ENCODE measurements at regions not wholly inside any gene's neighbourhood (a gene's known extent, or its start where the extent isn't known, plus 50 kb on each side); places are given as distances from the start of the nearest gene placed in this dataset.
"Not testable (repeated sequence)": the region's sequence is repeated elsewhere in the genome, so short reads cannot be mapped to it uniquely, and the experiment has no call there.

- intact Hi-C loops (cut with micrococcal nuclease; ENCODE audit: unreplicated experiment), result no loop called here
- Histone ChIP-seq H3K27me3 (replicated peaks; ENCODE audit: insufficient read depth, low read depth, low read length, poor library complexity) (no peaks in the 10 kb centered on the region), H3K27ac (ENCODE audit: low read depth, low read length, poor library complexity, severe bottlenecking) (no peak overlapping the region), H3K4me1 (ENCODE audit: insufficient read depth, low read length, poor library complexity, severe bottlenecking) (no peaks in the 10 kb centered on the region), H3K9me3 (ENCODE audit: low read depth, low read length, poor library complexity, severe bottlenecking) (no peaks in the 10 kb centered on the region), H3K36me3 (ENCODE audit: insufficient read depth, low read length, poor library complexity, severe bottlenecking) (no peaks in the 10 kb centered on the region), H3K4me3 (ENCODE audit: low read depth, low read length, poor library complexity, severe bottlenecking) (no peak overlapping the region)
- TF ChIP-seq, protein P1, sequence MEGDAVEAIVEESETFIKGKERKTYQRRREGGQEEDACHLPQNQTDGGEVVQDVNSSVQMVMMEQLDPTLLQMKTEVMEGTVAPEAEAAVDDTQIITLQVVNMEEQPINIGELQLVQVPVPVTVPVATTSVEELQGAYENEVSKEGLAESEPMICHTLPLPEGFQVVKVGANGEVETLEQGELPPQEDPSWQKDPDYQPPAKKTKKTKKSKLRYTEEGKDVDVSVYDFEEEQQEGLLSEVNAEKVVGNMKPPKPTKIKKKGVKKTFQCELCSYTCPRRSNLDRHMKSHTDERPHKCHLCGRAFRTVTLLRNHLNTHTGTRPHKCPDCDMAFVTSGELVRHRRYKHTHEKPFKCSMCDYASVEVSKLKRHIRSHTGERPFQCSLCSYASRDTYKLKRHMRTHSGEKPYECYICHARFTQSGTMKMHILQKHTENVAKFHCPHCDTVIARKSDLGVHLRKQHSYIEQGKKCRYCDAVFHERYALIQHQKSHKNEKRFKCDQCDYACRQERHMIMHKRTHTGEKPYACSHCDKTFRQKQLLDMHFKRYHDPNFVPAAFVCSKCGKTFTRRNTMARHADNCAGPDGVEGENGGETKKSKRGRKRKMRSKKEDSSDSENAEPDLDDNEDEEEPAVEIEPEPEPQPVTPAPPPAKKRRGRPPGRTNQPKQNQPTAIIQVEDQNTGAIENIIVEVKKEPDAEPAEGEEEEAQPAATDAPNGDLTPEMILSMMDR (conservative IDR thresholded peaks at IDR 0.05; ENCODE audit: low read depth, low read length), result no peak
- no peak for TF ChIP-seq EZH2 (IDR thresholded peaks at IDR 0.05; ENCODE audit: borderline replicate concordance, low read depth, low read length, poor library complexity, severe bottlenecking)
- no peak for DNase-seq (ENCODE audit: low spot score)
- POLR2A ChIA-PET (ENCODE audit: low non-redundant PET), result no interaction called here
- BruUV-seq (replicated peaks), result no TSS peak
- CTCF ChIA-PET, result no interaction called here
Observed at GRCh38 chr4:97073194-97073593, 1070.1 kb downstream of the STPG2 start.

DNA sequence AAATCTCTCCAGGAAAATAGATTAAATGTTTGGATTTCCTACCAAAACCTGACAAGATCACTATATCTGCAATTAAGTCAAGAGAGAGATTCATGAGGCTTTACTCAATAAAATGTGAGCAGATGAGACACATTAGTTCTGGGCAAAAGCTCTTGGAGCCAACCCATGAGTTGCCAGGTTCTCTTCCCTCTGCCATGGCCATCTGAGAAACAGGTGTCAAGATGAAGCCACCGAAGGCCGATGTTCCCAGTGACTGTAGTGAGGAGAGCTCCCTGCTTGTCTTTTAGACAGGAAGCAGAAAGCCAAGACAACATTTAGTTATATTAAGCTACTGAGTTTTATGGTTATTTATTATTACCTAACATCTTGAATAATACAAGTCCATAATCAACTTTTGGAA lies 1068.7 kb downstream of the STPG2 start:
- CTCF ChIA-PET, result no interaction called here
- intact Hi-C loops (cut with micrococcal nuclease; ENCODE audit: unreplicated experiment), result no loop called here

GRCh38 chr4:97081951-97082350 lies 1061.3 kb downstream of the STPG2 start:
- DNase-seq (ENCODE audit: low spot score), result no peak
- Histone ChIP-seq H3K36me3 (ENCODE audit: insufficient read depth, low read length, poor library complexity, severe bottlenecking) (no peaks in the 10 kb centered on the region), H3K4me3 (ENCODE audit: low read depth, low read length, poor library complexity, severe bottlenecking) (no peak overlapping the region), H3K4me1 (ENCODE audit: insufficient read depth, low read length, poor library complexity, severe bottlenecking) (no peaks in the 10 kb centered on the region), H3K9me3 (ENCODE audit: low read depth, low read length, poor library complexity, severe bottlenecking) (no peaks in the 10 kb centered on the region), H3K27me3 (replicated peaks; ENCODE audit: insufficient read depth, low read depth, low read length, poor library complexity) (no peaks in the 10 kb centered on the region), H3K27ac (ENCODE audit: low read depth, low read length, poor library complexity, severe bottlenecking) (no peak overlapping the region)
- POLR2A ChIA-PET (ENCODE audit: low non-redundant PET), result no interaction called here
- intact Hi-C loops (cut with micrococcal nuclease; ENCODE audit: unreplicated experiment), result no loop called here
- TF ChIP-seq EZH2 (IDR thresholded peaks at IDR 0.05; ENCODE audit: borderline replicate concordance, low read depth, low read length, poor library complexity, severe bottlenecking), result no peak
- TF ChIP-seq, protein P1 (conservative IDR thresholded peaks at IDR 0.05; ENCODE audit: low read depth, low read length), result no peak
- BruUV-seq (replicated peaks), result no TSS peak
- CTCF ChIA-PET, result no interaction called here

More for the DNA sequence above, 1068.7 kb downstream of the STPG2 start:
- H3K4me3 ChIP-seq (ENCODE audit: low read depth, low read length, poor library complexity, severe bottlenecking), result no peak overlapping the region
- no peaks in the 10 kb centered on the region for H3K9me3 ChIP-seq (ENCODE audit: low read depth, low read length, poor library complexity, severe bottlenecking)
- H3K27me3 ChIP-seq (replicated peaks; ENCODE audit: insufficient read depth, low read depth, low read length, poor library complexity), result no peaks in the 10 kb centered on the region
- POLR2A ChIA-PET (ENCODE audit: low non-redundant PET), result no interaction called here
- BruUV-seq (replicated peaks), result no TSS peak
- no peaks in the 10 kb centered on the region for H3K36me3 ChIP-seq (ENCODE audit: insufficient read depth, low read length, poor library complexity, severe bottlenecking)
- H3K4me1 ChIP-seq (ENCODE audit: insufficient read depth, low read length, poor library complexity, severe bottlenecking), result no peaks in the 10 kb centered on the region
- DNase-seq (ENCODE audit: low spot score), result no peak
- H3K27ac ChIP-seq (ENCODE audit: low read depth, low read length, poor library complexity, severe bottlenecking), result no peak overlapping the region
- TF ChIP-seq, protein P1 (conservative IDR thresholded peaks at IDR 0.05; ENCODE audit: low read depth, low read length), result no peak

DNA sequence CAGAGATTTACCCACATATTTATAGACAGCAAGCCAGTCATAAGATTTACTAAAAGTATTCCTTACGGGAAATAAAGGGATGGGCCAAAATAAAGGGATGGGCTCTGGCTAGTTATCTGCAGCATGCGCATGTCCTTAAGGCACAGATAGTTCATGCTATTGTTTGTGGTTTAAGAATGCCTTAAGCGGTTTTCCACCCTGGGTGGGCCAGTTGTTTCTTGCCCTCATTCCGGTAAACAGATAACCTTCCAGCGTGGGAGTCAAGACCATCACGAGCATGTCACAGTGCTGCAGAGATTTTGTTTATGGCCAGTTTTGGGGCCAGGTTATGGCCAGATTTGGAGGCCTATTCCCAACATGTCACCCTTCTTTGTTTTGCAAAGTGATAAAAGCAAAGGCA lies 1046.2 kb downstream of the STPG2 start:
- intact Hi-C loops (cut with micrococcal nuclease; ENCODE audit: unreplicated experiment); H3K27ac ChIP-seq (ENCODE audit: low read depth, low read length, poor library complexity, severe bottlenecking); H3K27me3 ChIP-seq (replicated peaks; ENCODE audit: insufficient read depth, low read depth, low read length, poor library complexity); BruUV-seq (replicated peaks); CTCF ChIA-PET; H3K9me3 ChIP-seq (ENCODE audit: low read depth, low read length, poor library complexity, severe bottlenecking); H3K36me3 ChIP-seq (ENCODE audit: insufficient read depth, low read length, poor library complexity, severe bottlenecking); H3K4me1 ChIP-seq (ENCODE audit: insufficient read depth, low read length, poor library complexity, severe bottlenecking); POLR2A ChIA-PET (ENCODE audit: low non-redundant PET); H3K4me3 ChIP-seq (ENCODE audit: low read depth, low read length, poor library complexity, severe bottlenecking); DNase-seq (ENCODE audit: low spot score): not testable (repeated sequence)

GRCh38 chr4:97101171-97101570 lies 1042.1 kb downstream of the STPG2 start:
- DNase-seq (ENCODE audit: low spot score); H3K4me1 ChIP-seq (ENCODE audit: insufficient read depth, low read length, poor library complexity, severe bottlenecking); H3K4me3 ChIP-seq (ENCODE audit: low read depth, low read length, poor library complexity, severe bottlenecking); H3K36me3 ChIP-seq (ENCODE audit: insufficient read depth, low read length, poor library complexity, severe bottlenecking); CTCF ChIA-PET; intact Hi-C loops (cut with micrococcal nuclease; ENCODE audit: unreplicated experiment); BruUV-seq (replicated peaks); H3K9me3 ChIP-seq (ENCODE audit: low read depth, low read length, poor library complexity, severe bottlenecking); H3K27ac ChIP-seq (ENCODE audit: low read depth, low read length, poor library complexity, severe bottlenecking); H3K27me3 ChIP-seq (replicated peaks; ENCODE audit: insufficient read depth, low read depth, low read length, poor library complexity); POLR2A ChIA-PET (ENCODE audit: low non-redundant PET): not testable (repeated sequence)

Data from A673 (cell line).